ENCODE measurements at regions not wholly inside any gene's neighbourhood (a gene's known extent, or its start where the extent isn't known, plus 50 kb on each side); places are given as distances from the start of the nearest gene placed in this dataset.

DNA sequence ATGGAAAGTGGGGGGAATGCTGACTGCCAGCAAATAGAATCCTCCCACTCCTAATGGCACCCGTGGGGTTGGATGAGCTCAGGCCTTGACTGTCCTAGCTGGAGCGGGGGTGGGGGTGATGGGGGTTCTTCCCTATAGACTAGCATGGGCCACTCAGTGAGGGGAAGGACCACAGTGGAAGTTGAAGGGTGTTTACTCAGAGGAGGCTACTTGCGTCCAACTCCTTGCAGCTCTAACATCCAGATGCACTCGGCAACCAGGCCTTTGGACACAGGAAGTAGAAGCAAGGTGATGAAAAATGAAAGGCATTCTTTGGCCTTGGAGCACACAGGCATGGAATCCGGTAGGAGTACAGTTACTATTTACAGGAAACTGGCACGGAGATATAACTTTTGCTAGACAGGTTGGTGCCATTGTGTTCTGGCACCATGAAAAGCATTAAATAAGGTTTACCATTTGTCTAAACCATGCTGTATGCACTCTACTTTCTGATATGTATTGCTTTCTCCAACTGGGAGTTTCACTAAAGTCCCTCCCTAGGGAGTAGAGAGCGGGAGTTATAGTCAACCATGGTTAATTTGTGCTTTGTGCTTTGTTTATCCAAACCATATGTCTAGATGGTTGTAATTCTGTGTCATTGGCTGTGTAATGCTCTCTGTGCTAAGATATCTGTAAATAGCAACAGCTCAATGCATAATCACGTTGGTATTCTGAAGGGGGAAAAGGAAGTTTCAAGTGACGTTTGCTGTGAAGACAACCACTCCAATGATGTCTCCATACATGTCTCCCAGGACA lies 125.3 kb downstream of the TSHZ3 start:
- DNase-seq, result peak; percentile 89

DNA sequence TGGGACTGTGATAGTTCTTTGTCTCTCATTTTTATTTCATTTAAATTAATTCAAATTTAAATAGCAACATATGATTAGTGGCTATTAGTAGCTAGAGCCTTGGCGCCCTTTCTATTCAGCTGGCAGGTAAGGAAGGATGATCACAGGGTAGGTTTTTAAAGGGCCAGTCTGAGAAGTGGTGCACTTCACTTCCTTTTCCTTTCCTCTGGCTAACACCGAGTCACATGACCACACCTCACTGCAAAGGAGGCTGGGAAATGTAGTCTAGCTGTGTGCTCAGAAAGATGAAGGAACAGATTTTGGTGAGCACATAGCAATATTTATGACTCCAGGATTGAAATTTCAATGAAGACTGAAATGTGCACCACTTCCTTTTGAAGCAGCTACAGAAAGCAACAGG lies 128.7 kb downstream of the TSHZ3 start:
- DNase-seq, result peak; percentile 23

DNA sequence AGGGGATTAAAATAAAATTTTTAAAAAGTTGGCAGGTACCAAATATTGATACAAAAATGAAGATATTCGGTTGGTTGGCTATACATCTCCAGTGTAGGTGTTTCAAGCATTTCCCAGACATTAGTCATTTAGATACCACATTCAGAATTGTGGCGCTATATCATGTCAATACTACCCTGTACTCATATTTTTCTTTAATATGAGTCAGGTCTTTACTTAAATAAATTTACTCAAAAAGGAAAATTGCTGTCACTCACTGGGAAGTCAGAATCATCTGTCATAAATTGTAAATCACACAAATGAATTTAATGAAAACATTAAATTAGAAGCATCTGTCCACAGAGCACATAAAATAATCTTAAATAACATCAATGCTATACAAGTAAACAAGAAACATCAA lies 134.2 kb downstream of the TSHZ3 start:
- peak; percentile 37 for DNase-seq

DNA sequence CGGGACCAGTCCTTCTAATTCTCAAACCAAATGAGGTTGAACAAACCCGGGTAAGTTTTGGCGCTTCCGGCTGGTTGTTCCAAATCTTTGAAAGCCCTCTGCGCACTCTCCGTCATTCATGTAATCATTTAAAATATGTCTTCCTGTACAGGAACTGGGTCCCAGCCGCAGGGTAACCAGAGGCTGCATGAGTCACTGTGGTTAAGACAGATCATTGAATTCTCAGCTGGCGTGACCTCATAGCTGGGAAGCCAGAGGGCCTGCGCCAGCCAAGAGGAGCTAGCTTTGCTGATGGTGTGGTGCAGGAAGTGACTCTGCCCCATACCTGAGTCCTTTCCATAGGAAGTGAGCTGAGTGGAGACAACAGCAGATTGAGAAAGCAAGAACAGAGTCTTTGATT lies 135.2 kb downstream of the TSHZ3 start:
- DNase-seq, result peak; percentile 99

DNA sequence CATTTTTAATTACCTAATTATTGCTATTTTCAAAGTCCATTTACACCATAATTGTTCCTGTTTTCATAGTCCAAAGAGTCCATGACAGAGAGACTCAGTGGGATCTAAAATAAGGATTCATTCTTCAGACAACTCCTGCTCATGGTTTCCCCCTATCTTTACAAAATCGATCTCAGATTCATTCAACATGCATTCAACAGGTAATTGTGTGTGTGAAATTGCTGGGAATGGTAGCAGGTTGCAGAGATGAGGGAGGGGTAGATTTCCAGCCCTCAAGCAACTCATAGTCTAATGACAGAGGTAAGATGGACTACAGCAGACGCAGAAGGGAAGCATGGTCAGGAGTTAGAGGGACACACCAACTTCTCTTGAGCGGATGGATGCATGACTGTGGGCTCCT lies 138.1 kb downstream of the TSHZ3 start:
- DNase-seq, result no peak

DNA sequence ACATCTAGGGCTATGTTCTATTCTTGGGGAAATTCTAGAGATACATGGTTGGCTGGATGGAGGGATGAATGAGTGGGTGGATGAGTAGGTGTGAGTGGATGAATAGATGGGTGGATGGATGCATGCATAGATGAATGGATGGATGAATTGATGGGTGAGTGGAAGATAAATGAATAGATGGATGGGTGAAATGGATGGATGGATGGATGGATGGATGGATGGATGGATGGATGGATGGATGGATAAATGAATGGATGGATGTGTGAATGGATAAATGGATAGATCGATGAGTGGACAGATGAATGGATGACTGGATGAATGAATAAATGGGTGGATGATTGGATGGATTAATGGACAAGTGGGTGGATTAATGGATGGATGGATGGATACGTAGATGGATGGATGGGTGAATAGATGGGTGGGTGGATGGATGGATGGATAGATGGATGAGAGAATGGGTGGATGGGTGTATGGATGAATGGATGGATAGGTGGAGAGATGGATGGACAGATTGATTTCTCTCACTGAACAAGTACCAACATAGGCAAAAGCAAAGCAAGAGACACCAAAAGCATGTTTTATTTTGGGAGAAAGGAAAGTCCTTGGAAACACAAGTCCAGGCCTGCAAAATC lies 143.2 kb downstream of the TSHZ3 start:
- DNase-seq, result no peak

DNA sequence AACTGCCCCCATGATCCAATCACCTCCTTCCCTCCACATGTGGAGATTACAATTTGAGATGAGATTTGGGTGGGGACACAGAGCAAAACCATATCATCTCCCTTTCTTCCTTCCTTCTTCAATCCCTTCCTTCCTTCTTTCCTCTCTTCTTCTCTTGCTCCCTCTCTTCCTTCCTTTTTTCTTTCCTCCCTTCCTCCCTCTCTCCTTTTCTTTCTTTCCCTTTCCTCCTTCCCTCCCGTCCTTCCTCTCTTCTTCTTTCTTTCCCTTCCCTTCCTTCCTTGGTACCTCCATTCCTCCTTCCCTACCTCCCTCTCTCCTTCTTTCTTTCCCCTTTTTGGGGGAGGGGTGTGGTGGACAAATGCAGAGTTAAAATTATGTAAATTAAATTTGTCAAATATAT lies 145.1 kb downstream of the TSHZ3 start:
- DNase-seq, result no peak

DNA sequence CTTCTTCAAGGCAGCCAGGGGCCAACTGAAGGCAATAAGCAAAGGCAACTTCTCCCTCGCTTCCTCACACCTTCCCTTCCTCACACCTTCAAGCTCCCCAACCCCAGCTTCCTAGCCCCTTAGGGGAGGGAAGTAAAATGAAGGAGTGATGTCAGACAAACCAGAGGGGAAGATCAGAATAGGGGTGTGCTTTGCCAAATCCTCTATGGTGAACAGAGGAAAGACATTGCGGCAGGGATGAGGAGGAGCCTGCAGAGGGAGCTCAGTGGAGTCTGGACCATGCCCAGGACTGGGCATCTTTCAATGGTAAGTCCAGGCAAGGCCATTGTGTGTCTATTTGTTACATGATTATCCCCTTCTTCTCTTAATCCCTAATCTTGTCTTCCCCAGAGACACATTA lies 164.0 kb downstream of the TSHZ3 start:
- DNase-seq, result no peak

DNA sequence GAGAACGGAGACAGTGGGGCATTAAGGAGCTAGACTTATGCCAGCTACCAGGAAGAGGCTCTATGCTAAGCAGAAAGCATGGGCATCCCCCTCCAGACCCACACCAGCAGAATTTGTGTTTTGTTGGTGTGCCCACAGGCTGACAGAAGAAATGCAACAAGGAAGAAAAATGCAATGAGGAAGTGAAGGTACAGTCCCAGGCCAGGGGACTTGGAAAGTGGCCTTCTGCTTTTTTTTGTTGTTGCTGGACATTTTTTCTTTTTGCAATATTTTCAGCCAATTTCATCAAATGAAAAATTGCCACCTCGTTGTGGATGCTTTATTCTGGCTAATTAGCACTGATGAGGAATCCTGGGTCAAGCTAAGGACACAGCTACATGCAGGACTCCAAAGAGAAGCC lies 167.7 kb downstream of the TSHZ3 start:
- DNase-seq, result no peak

DNA sequence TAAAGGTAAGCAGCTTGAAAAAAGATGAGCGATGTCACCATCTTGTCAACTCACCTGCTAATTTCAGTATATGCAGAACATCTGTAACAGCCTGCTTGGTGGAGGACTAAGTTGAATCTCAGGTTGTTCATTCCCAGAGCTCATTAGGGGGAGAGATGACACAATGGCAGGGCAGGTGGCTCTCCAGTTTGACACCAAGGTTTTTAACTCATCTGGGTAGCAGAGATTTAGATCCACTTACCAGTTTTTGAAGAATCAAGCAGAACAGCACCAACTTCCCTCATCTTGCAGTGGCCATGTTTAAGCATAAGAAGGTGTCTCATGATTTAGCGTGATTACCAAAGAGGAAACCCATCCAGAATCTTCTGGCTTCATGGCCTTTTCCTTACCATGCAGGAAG lies 168.3 kb downstream of the TSHZ3 start:
- no peak for DNase-seq

DNA sequence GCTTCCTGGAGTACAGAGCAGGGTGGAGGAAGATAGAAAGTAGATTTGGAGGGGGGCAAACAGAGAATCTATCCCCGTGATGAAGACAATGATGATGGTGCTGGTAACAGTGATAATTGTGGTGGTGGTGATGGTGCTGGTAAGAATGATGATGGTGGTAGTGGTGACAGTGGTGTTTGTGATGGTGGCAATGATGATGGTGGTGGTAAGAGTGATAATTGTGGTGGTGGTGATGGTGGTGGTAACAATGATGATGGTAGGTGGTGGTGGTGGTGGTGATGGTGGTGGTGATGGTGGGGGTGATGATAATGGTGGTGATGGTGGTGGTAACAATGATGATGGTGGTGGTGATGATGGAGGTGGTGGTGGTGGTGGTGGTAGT lies 169.8 kb downstream of the TSHZ3 start:
- DNase-seq, result no peak

DNA sequence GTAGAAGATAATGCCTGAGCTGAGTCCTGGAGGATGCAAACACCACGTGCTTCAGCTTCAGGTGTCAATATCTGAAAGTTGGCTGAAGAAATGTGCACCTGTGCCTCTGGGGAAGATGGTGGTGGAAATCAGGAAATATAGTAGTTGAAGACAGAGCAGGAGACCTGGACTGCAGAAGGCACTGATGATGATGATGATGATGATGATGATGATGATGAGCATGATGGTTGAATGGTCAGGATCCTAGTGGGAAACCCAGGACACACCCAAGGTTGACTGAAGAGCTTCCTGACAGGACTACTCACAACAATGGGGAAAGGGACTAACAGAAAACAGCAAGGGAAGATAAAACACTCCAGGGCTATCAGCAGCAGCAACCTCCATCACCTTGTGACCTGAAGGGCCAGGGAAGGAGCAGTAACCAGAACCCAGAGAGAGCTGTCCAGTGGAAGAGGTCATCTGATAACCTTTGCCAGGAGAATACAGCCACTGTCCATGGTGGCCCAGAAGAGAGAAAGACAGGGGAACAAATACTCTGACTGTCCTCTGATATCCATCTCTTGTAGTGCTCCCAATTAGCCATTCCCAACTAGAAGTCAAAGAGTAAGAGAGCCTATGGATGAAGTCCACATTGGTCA lies 170.3 kb downstream of the TSHZ3 start:
- DNase-seq, result no peak

DNA sequence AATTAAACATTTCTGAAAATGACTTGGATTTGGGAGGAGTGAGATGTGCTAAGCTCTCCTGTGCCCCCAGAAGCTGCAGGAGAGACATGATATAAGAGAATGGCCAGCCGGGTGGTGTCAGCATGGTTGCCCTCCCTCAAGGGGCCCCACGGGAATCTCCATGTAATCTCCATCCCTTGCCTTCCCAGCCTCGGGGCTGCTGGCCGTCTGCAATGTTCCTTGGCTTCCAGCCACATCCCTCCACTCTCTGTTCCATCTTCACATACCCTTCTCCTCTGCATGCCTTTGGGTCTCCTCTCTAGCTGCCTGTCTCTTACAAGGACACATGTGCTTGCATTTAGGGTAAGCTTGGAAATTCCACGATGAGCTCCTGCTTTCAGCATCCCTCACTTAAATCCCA lies 172.0 kb downstream of the TSHZ3 start:
- no peak for DNase-seq

DNA sequence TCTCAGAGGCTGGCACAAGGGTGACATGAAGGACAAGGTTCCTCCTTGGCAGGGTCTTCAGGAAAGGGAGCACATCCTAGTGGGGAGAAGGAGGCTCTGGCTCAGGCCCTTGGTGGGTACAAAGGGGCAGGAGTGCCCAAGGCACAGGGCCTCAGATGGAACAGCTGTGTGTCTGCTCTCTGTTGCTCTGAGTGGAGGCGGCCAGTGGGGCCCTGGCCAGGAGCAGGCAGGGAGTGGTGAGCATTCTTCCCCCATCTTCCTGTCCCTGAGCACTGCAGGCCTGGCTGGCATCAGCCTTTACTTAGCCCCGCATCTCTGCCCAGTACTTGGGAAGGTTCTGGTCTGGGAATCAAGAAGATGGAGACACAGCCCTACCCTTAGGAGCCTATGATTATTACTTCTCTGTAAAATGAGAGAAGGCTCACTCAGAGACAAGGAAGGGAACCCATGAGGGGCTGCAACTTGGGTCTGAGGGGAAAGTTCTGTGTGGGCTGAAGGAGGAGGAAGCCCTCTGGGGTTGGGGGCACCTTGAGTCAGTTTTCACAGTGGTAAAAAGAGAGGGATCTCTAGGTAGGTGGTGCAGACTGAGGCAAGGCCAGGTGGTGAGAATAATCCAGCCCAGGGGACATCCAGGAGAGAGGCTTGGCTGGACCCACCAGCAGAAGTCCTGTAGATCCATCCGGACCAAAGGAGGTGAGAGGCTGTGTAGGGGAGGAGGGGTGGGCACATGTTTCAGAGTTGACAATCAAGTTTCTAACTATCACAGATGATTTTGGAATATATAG lies 173.5 kb downstream of the TSHZ3 start:
- DNase-seq, result no peak

DNA sequence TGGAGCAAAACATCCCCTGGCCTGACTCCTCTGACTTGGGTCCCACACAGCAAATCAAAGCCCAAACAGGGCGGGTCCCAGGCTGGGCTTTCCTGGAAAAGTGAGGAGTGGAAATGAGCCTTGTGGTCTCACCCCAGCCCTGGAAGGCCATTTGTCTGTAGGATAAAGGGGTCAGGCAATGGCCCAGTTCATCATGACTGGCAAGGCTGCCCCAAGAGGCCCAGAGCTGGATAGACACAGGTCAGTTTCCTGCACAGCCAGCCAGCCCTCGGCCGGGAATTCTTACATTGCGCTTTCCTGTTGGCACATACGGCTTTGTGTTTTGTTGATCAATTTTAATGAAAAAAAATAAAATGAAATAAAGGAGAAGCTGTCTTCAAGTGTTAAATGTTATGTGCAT lies 174.3 kb downstream of the TSHZ3 start:
- DNase-seq, result no peak

DNA sequence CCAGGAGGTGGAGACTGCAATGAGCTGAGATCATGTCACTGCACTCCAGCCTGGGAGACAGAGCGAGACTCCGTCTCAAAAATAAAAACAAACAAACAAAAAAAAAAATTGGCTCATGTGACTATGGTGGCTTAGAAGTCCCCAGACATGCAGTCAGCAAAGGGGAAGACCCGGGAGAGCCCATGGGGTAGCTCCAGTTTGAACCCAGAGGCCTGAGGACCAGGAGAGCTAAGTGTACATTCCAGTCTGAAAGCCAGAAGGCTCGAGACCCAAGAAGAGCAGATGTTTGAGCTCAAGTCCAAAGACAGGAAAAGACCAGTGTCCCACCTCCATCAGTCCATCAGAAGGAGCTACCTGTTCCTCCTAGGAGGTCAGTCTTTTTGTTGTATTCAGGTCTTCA lies 175.2 kb downstream of the TSHZ3 start:
- no peak for DNase-seq

DNA sequence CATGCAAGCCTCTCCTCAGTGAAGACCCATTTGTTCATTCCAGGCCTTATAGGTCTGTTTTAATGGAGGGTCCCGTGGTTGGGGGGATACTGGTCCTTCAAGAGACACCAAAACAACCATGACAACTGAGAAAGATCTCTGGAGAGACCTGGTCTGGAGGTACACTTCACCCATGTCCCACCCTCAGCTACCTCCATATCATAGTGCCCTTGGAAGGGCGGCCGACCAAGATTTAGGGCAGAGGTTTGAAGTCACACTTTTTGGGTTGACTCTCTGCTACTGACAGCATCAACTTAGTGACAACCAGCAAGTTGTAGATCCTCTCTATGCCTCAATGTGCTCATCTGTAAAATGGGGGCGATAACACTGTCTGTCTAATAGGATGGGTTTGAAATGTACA lies 177.3 kb downstream of the TSHZ3 start:
- no peak for DNase-seq

DNA sequence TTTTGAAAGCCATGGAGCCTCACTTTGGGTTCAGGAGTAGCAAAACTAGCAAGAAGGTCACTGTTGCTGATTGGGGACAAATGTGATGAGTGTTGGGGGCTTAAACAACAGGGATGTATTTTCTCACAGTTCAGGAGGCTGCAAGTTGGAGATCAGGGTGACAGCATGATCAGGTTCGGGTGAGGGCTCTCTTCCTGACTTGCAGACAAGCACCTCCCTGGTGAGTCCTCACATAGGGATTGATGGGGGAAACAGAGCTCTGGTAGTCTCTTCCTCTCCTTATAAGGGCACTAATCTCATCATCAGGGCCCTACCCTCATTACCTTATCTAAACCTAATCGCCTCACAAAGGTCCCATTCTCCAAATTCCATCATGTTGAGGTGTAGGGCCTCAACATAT lies 179.2 kb downstream of the TSHZ3 start:
- no peak for DNase-seq

DNA sequence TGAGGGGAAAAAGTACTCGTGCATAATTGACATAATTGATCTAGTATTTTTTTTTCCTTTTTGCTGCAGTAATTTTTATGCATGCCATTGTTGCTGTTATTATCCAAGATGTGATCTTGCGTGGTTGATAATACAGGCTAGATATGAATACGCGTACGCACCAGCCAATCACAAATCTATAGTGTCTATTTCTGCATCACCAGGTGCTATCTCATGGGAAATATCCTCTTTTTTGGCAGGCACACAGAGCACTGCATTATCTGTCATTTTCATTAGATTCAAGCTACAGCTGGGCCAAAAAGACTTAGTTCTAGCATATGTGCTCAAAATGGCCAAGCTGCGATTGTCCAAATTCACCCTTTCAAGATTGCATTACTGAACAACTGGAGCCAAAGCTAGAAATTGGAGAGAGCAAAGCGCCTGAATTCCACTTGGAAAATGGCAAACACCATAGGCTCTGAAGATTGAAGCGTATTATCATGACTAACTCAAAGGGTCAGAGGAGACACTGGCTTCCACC lies 181.1 kb downstream of the TSHZ3 start:
- DNase-seq, result no peak

DNA sequence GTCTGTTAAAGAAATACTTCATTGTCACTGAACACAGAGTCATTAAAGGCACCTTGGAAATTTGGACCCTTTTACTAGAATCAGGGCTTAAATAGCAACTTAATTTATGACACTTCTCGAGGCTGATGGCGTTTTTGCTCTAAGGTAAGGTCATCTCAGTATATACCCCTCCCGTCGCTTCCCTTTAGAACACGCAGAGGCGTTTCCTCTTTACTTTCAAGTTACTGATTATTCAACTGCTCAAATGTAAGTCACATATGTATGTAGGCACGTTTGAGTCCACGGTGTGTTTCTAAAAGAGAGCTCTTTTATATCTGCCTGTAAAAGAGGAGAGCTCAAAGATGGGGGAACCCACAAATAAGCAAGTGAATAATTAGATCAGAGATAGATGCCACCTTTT lies 181.5 kb downstream of the TSHZ3 start:
- DNase-seq, result no peak

DNA sequence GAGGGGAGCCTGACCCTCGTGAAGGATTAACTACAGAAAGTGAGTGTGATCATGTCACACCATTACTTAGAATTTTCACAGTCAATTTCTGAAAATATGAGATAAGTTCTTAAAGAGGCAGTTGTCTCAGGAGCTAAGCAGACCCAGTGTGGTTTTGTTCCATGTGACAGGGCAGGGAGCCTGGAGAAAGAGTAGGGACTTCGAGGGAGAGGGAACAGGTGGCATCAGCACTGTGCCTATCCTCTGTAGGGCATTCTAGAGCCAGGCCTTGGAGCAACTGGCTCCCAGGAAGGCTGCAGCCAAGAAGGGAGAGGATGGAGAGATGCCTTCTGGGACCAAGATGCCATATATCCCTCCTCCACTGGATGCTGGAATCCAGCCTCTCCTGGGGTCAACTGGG lies 183.0 kb downstream of the TSHZ3 start:
- DNase-seq, result no peak

DNA sequence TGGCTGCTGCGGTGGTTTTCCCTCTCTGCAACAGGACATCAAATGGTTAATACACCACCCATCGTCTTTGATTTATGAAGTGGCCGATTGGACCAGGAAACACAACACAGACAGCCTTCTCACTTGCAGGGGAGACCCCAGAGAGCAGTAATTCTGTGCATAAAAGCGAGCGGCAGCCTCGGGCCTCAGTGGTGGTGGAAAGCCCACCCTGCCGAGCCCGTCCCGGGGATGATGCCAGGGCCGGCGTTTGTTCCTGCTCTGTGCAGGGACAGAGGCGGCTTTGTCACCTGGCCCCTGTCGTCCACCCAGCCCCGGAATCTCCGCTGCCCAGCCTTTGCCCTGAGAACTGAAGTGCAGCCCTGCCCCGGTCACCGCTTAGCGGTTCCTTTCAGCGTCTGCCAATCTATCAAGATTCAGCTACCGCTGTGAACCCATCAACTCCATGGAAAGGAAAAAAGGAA lies 184.4 kb downstream of the TSHZ3 start:
- no peak for DNase-seq

DNA sequence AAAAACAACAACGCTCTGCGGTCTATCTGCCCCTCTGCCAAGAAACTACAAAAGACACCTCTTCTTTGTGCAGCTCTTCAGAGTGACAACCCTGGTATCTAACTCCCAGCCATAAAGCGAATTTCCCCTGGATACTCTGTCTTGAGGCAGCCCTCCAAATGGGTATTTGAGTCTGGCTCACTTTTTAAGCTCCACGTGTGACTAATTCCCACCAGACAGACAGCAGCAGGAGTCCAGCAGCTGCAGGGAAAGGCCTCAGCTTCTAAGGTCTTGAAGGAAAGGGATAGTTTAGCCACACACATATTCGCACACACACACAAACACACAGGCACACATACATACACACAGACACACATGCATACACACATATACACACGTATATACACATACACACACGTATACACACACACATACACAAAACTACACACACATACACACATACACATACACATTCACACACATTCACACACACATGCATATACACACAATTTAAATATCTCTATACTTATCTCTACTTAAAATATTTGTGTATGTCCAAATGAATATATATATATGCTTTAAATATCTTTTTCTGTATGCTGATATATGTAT lies 188.8 kb downstream of the TSHZ3 start:
- no peak for DNase-seq

Measured in EL (cell line).